Thymus (tissue), 11 donors: ENCODE measurements at regions not wholly inside any gene's neighbourhood (a gene's known extent, or its start where the extent isn't known, plus 50 kb on each side); places are given as distances from the start of the nearest gene placed in this dataset.
"Not testable (repeated sequence)": the region's sequence is repeated elsewhere in the genome, so short reads cannot be mapped to it uniquely, and the experiment has no call there.

Experiments used
- DNase-seq, 9 donors: peaks; one replicate each; pipeline ENCODE4 v3.0.0-alpha.2; 2013; ENCODE audit warnings: low spot score in 9 of 9, low read depth in 6 of 9, missing footprints in 1 of 9
- H3K27ac ChIP-seq, 2 donors: one replicate each; pipeline ENCODE4 v1.5.1; 2013; ENCODE audit warnings: control low read depth in 1 of 2, low read depth in 1 of 2, low read length in 1 of 2, mild to moderate bottlenecking in 1 of 2, moderate library complexity in 1 of 2
- H3K27me3 ChIP-seq, 2 donors: one replicate each; pipeline ENCODE4 v1.5.1; 2013; ENCODE audit warnings: low read length in 1 of 2; ENCODE audit not compliant: control insufficient read depth in 2 of 2, insufficient read depth in 1 of 2
- H3K36me3 ChIP-seq, 2 donors: one replicate each; pipeline ENCODE4 v1.5.1; 2013; ENCODE audit warnings: low read length in 1 of 2, mild to moderate bottlenecking in 1 of 2, moderate library complexity in 1 of 2; ENCODE audit not compliant: control insufficient read depth in 2 of 2, insufficient read depth in 2 of 2
- H3K4me1 ChIP-seq, 2 donors: one replicate each; pipeline ENCODE4 v1.5.1; 2013; ENCODE audit warnings: low read length in 2 of 2; ENCODE audit not compliant: control insufficient read depth in 2 of 2, insufficient read depth in 2 of 2
- H3K4me3 ChIP-seq, 2 donors: one replicate each; pipeline ENCODE4 v1.5.1; 2013; ENCODE audit warnings: low read length in 2 of 2, control low read depth in 1 of 2, mild to moderate bottlenecking in 1 of 2
- H3K9me3 ChIP-seq, 2 donors: one replicate each; pipeline ENCODE4 v1.5.1; 2013; ENCODE audit warnings: low read length in 1 of 2, mild to moderate bottlenecking in 1 of 2; ENCODE audit not compliant: control insufficient read depth in 2 of 2, insufficient read depth in 1 of 2
- WGBS: extraction: QIAGEN DNeasy Blood & Tissue Kit; methylation state at CpG from one replicate; pipeline ENCODE4 v1.1.7; 2013; 5-methylcytosine and 5-hydroxymethylcytosine counted together
- donor health status: healthy.

- 72% methylated on average over 2 of the region's 2 CpGs for WGBS
- no peaks in the 10 kb centered on the region for H3K36me3 ChIP-seq
- H3K4me3 ChIP-seq: no peak overlapping the region
- no peak overlapping the region for H3K27ac ChIP-seq
- DNase-seq: no peak
- no peaks in the 10 kb centered on the region for H3K27me3 ChIP-seq
- H3K4me1 ChIP-seq: no peaks in the 10 kb centered on the region
- peaks cover 0 to 8% of the 10 kb centered on the region in 2 donors for H3K9me3 ChIP-seq
Measured at GRCh38 chr7:145718129-145718528, 398.5 kb upstream of the CNTNAP2 start.

- Histone ChIP-seq H3K27me3 (no peaks in the 10 kb centered on the region), H3K27ac (no peak overlapping the region), H3K9me3 (peaks cover 0 to 5% of the 10 kb centered on the region in 2 donors), H3K36me3 (no peaks in the 10 kb centered on the region), H3K4me1 (no peaks in the 10 kb centered on the region), H3K4me3 (no peak overlapping the region)
- WGBS: 77% methylated on average over 3 of the region's 3 CpGs
- DNase-seq: no peak
Measured at GRCh38 chr7:145700488-145700887, 416.1 kb upstream of the CNTNAP2 start.

- Histone ChIP-seq H3K4me3 (no peak overlapping the region), H3K36me3 (no peaks in the 10 kb centered on the region), H3K27me3 (no peaks in the 10 kb centered on the region), H3K27ac (no peak overlapping the region), H3K4me1 (no peaks in the 10 kb centered on the region), H3K9me3 (peaks cover 0 to 5% of the 10 kb centered on the region in 2 donors)
- WGBS: 91% methylated on average over 6 of the region's 6 CpGs
- DNase-seq: no peak
Measured at GRCh38 chr7:145698526-145699262, 417.9 kb upstream of the CNTNAP2 start.

GRCh38 chr7:145697412-145698107 is 419.0 kb upstream of the CNTNAP2 start:
- not testable (repeated sequence) for H3K27ac ChIP-seq, H3K4me3 ChIP-seq, H3K9me3 ChIP-seq, H3K36me3 ChIP-seq, DNase-seq, H3K4me1 ChIP-seq, H3K27me3 ChIP-seq
- WGBS: 97% methylated on average over 49 of the region's 49 CpGs

GRCh38 chr7:145696071-145696470 is 420.5 kb upstream of the CNTNAP2 start:
- Histone ChIP-seq H3K9me3 (peaks cover 0 to 5% of the 10 kb centered on the region in 2 donors), H3K36me3 (no peaks in the 10 kb centered on the region), H3K4me3 (no peak overlapping the region), H3K27ac (no peak overlapping the region), H3K27me3 (no peaks in the 10 kb centered on the region), H3K4me1 (no peaks in the 10 kb centered on the region)
- no peak for DNase-seq

GRCh38 chr7:145692237-145692950 is 424.2 kb upstream of the CNTNAP2 start:
- WGBS: 67% methylated on average over 3 of the region's 3 CpGs

GRCh38 chr7:145691377-145691914 is 425.2 kb upstream of the CNTNAP2 start:
- 90% methylated on average over 5 of the region's 5 CpGs for WGBS
- Histone ChIP-seq H3K9me3 (no peaks in the 10 kb centered on the region), H3K27ac (no peak overlapping the region), H3K27me3 (no peaks in the 10 kb centered on the region), H3K36me3 (no peaks in the 10 kb centered on the region), H3K4me3 (no peak overlapping the region), H3K4me1 (no peaks in the 10 kb centered on the region)
- no peak for DNase-seq

More at GRCh38 chr7:145692237-145692950, 424.2 kb upstream of the CNTNAP2 start:
- Histone ChIP-seq H3K4me3 (no peak overlapping the region), H3K27ac (no peak overlapping the region), H3K27me3 (no peaks in the 10 kb centered on the region), H3K9me3 (peaks cover 0 to 5% of the 10 kb centered on the region in 2 donors), H3K36me3 (no peaks in the 10 kb centered on the region), H3K4me1 (no peaks in the 10 kb centered on the region)
- no peak for DNase-seq

- H3K36me3 ChIP-seq: no peaks in the 10 kb centered on the region
- no peak overlapping the region for H3K27ac ChIP-seq
- H3K9me3 ChIP-seq: no peaks in the 10 kb centered on the region
- DNase-seq: no peak
- no peaks in the 10 kb centered on the region for H3K4me1 ChIP-seq
- H3K4me3 ChIP-seq: no peak overlapping the region
- H3K27me3 ChIP-seq: no peaks in the 10 kb centered on the region
- 96% methylated on average over 3 of the region's 3 CpGs for WGBS
Measured at GRCh38 chr7:145681646-145682045, 435.0 kb upstream of the CNTNAP2 start.

GRCh38 chr7:145681159-145681558 is 435.4 kb upstream of the CNTNAP2 start:
- no peaks in the 10 kb centered on the region for H3K9me3 ChIP-seq
- DNase-seq: no peak
- no peaks in the 10 kb centered on the region for H3K27me3 ChIP-seq
- no peak overlapping the region for H3K4me3 ChIP-seq
- H3K27ac ChIP-seq: no peak overlapping the region
- no peaks in the 10 kb centered on the region for H3K4me1 ChIP-seq
- no peaks in the 10 kb centered on the region for H3K36me3 ChIP-seq
